Kidney glomerular epithelial cell (primary cell): ENCODE measurements at regions not wholly inside any gene's neighbourhood (a gene's known extent, or its start where the extent isn't known, plus 50 kb on each side); places are given as distances from the start of the nearest gene placed in this dataset.

ENCODE experiments used
- DNase-seq: peaks from one replicate; lab custom pipeline; 2025; lab: John Stamatoyannopoulos, UW

GRCh38 chr5:109945097-109945678, 255.5 kb downstream of the MAN2A1 start:
- no peak for DNase-seq

- DNase-seq = no peak
These were observed 256.2 kb downstream of the MAN2A1 start for GRCh38 chr5:109945723-109946480.

GRCh38 chr5:109946610-109947009, 256.9 kb downstream of the MAN2A1 start:
- DNase-seq = no peak

- DNase-seq = no peak
These were observed 257.9 kb downstream of the MAN2A1 start for GRCh38 chr5:109947667-109948066.

GRCh38 chr5:109950634-109951033, 260.9 kb downstream of the MAN2A1 start:
- no peak for DNase-seq

GRCh38 chr5:109951348-109951747, 261.6 kb downstream of the MAN2A1 start:
- no peak for DNase-seq

GRCh38 chr5:109951758-109952157, 262.0 kb downstream of the MAN2A1 start:
- DNase-seq = no peak

GRCh38 chr5:109953761-109954160, 264.0 kb downstream of the MAN2A1 start:
- no peak for DNase-seq

GRCh38 chr5:109956884-109957283, 267.2 kb downstream of the MAN2A1 start:
- no peak for DNase-seq

GRCh38 chr5:109958082-109958481, 268.4 kb downstream of the MAN2A1 start:
- DNase-seq = no peak

GRCh38 chr5:109959652-109960051, 269.9 kb downstream of the MAN2A1 start:
- no peak for DNase-seq

- no peak for DNase-seq
These were observed 272.0 kb downstream of the MAN2A1 start for GRCh38 chr5:109961751-109962150.

- DNase-seq = no peak
These were observed 273.3 kb downstream of the MAN2A1 start for GRCh38 chr5:109962882-109963603.

- DNase-seq = peak; percentile 5
These were observed 274.4 kb downstream of the MAN2A1 start for GRCh38 chr5:109964136-109964535.

- DNase-seq = no peak
These were observed 275.9 kb downstream of the MAN2A1 start for GRCh38 chr5:109965634-109966033.

- no peak for DNase-seq
These were observed 282.2 kb downstream of the MAN2A1 start for GRCh38 chr5:109971968-109972367.

- DNase-seq = no peak
These were observed 292.3 kb downstream of the MAN2A1 start for GRCh38 chr5:109981979-109982378.

- no peak for DNase-seq
These were observed 293.3 kb downstream of the MAN2A1 start for GRCh38 chr5:109982966-109983534.

GRCh38 chr5:109986726-109987125, 297.0 kb downstream of the MAN2A1 start:
- no peak for DNase-seq

GRCh38 chr5:109987355-109987754, 297.6 kb downstream of the MAN2A1 start:
- DNase-seq = no peak

- no peak for DNase-seq
These were observed 298.2 kb downstream of the MAN2A1 start for GRCh38 chr5:109987970-109988369.

- DNase-seq = no peak
These were observed 299.4 kb downstream of the MAN2A1 start for GRCh38 chr5:109989161-109989560.
